ENCODE measurements at regions not wholly inside any gene's neighbourhood (a gene's known extent, or its start where the extent isn't known, plus 50 kb on each side); places are given as distances from the start of the nearest gene placed in this dataset.
"Not testable (repeated sequence)": the region's sequence is repeated elsewhere in the genome, so short reads cannot be mapped to it uniquely, and the experiment has no call there.

DNA sequence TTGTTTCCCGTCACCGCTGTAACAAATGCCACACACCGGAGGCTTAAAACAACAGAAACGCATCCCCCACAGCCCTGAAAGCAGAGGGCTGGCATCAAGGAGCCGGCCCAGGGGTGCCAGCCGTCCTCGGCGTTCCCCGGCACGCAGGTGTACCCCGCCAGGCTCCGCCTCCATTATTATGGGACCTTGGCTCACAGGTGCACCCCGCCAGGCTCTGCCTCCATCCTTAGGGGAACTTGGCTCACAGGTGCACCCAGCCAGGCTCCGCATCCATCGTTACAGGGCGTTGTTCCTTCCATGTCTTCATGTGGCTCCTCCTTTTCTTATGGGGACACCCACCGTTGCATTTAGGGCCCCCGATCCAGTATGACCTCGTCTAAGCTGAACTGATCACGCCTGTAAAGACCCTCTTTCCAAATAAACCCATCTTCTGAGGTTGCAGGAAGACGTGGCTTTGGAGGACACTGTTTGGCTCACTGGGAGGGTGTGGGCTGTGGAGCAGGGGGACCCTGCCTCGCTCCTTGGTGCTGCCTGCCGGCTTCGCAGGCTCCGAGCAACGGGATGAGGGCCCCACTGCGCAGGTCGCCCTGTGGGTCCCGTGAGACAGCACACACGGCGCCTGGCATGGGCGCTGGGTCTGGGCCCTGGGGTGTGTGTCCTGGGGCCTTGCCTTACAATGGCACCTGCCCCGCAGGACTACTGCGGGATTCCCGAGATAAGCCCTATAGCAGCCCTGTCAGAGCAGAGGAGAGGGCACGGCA is 154.9 kb upstream of the ZNF469 start:
- TF ChIP-seq, protein P1, sequence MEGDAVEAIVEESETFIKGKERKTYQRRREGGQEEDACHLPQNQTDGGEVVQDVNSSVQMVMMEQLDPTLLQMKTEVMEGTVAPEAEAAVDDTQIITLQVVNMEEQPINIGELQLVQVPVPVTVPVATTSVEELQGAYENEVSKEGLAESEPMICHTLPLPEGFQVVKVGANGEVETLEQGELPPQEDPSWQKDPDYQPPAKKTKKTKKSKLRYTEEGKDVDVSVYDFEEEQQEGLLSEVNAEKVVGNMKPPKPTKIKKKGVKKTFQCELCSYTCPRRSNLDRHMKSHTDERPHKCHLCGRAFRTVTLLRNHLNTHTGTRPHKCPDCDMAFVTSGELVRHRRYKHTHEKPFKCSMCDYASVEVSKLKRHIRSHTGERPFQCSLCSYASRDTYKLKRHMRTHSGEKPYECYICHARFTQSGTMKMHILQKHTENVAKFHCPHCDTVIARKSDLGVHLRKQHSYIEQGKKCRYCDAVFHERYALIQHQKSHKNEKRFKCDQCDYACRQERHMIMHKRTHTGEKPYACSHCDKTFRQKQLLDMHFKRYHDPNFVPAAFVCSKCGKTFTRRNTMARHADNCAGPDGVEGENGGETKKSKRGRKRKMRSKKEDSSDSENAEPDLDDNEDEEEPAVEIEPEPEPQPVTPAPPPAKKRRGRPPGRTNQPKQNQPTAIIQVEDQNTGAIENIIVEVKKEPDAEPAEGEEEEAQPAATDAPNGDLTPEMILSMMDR (IDR thresholded peaks at IDR 0.05) = not testable (repeated sequence)
- not testable (repeated sequence) for TF ChIP-seq POLR2A (IDR thresholded peaks at IDR 0.05)
